Inferior parietal cortex (tissue), 1 donor: ENCODE measurements at regions not wholly inside any gene's neighbourhood (a gene's known extent, or its start where the extent isn't known, plus 50 kb on each side); places are given as distances from the start of the nearest gene placed in this dataset.

Experiments used
- DNase-seq: peaks from one replicate; pipeline ENCODE4 v3.0.0-alpha.2; 2016; ENCODE audit errors: extremely low spot score

GRCh38 chr1:223048026-223048425, 95.0 kb downstream of the TLR5 start:
- DNase-seq: no peak

- no peak for DNase-seq
Observed at GRCh38 chr1:223052462-223052861, 90.6 kb downstream of the TLR5 start.

DNA sequence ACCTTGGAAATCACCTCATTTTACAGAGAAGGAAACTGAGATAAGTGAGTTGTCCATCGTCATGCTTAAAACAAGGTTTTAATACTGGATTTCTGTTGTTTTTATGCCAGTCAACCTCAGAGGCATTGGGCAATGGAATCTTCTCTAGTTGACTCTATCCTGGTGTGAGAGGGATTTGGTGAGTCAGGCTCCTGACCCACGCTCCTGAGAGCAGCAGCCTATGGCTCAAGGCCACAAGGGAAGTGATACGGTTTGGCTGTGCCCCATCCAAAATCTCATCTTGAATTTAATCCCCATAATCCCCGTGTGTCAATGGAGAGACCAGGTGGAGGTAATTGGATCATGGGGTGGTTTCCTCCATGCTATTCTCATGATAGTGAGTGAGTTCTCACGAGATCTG, 90.1 kb downstream of the TLR5 start:
- DNase-seq: no peak

DNA sequence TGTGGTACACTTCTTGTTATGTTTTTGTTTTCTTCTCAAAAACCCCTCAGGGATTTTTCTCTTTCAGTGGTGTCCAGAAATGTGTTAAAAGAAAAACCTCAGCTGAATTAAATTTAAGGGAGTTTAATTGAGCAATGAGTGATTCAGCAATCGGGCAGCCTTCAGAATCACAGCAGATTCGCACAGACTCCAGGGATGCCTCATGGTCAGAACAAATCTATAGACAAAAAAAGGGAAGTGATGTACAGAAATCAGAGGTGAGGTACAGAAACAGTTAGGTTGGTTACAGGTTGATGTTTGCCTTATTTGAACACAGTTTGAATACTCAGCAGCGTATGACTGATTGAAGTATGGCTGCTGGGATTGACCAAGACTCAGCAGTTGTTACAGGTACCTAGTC, 86.2 kb downstream of the TLR5 start:
- no peak for DNase-seq

GRCh38 chr1:223057569-223058093, 85.4 kb downstream of the TLR5 start:
- no peak for DNase-seq
